ENCODE measurements at regions not wholly inside any gene's neighbourhood (a gene's known extent, or its start where the extent isn't known, plus 50 kb on each side); places are given as distances from the start of the nearest gene placed in this dataset.
"Not testable (repeated sequence)": the region's sequence is repeated elsewhere in the genome, so short reads cannot be mapped to it uniquely, and the experiment has no call there.

GRCh38 chr3:124646186-124646585 lies 84.1 kb upstream of the UMPS start:
- TF ChIP-seq EP300, CTCF (IDR thresholded peaks at IDR 0.05): not testable (repeated sequence)
